Sigmoid colon (tissue), 6 donors: ENCODE measurements at regions not wholly inside any gene's neighbourhood (a gene's known extent, or its start where the extent isn't known, plus 50 kb on each side); places are given as distances from the start of the nearest gene placed in this dataset.

Experiments
- DNase-seq: peaks from one replicate; pipeline ENCODE4 v3.0.0-alpha.2; 2019
- H3K27ac ChIP-seq, 4 donors: fragments of 200-600 bp; sonication (generic); one replicate each; pipeline ENCODE4 v1.5.1; 2016 to 2019; ENCODE audit warnings: mild to moderate bottlenecking in 1 of 4
- H3K27me3 ChIP-seq, 3 donors: fragments of 200-600 bp; sonication (generic); one replicate each; pipeline ENCODE4 v1.5.1; 2019; ENCODE audit warnings: mild to moderate bottlenecking in 1 of 3
- H3K36me3 ChIP-seq, 4 donors: fragments of 200-600 bp; sonication (generic); one replicate each; pipeline ENCODE4 v1.5.1; 2016 to 2019
- H3K4me1 ChIP-seq, 4 donors: fragments of 200-600 bp; sonication (generic); one replicate each; pipeline ENCODE4 v1.5.1; 2017 to 2019
- H3K4me3 ChIP-seq, 4 donors: fragments of 200-600 bp; sonication (generic); one replicate each; pipeline ENCODE4 v1.5.1; 2017 to 2019; ENCODE audit warnings: mild to moderate bottlenecking in 2 of 4, moderate library complexity in 1 of 4
- H3K9me3 ChIP-seq, 4 donors: fragments of 200-600 bp in 3 of 4; sonication (generic) in 3 of 4; one replicate each; pipeline versions ENCODE4 v1.5.1 to v1.6.1; 2013 to 2019
- CTCF ChIP-seq, 4 experiments: fragments of 450-650 bp in 3 of 4; fragments of 200-600 bp in 1 of 4; IDR thresholded peaks; one replicate each; pipeline ENCODE4 v1.5.1; 2016 to 2019; ENCODE audit warnings: antibody characterized with exemption in 4 of 4, mild to moderate bottlenecking in 3 of 4, moderate library complexity in 2 of 4
- EP300 ChIP-seq, 4 donors: sonication (generic); formaldehyde crosslinking; IDR thresholded peaks; one replicate each; pipeline ENCODE4 v1.6.1; 2017; ENCODE audit warnings: antibody characterized with exemption in 4 of 4
- POLR2A ChIP-seq, 2 donors: fragments of 450-650 bp; IDR thresholded peaks; one replicate each; pipeline ENCODE4 v1.6.1; 2016; ENCODE audit warnings: antibody characterized with exemption in 2 of 2, mild to moderate bottlenecking in 2 of 2, moderate library complexity in 2 of 2
- POLR2AphosphoS5 ChIP-seq, 4 donors: sonication (generic); formaldehyde crosslinking; IDR thresholded peaks; one replicate each; pipeline ENCODE4 v1.6.1; 2017; ENCODE audit warnings: antibody characterized with exemption in 4 of 4
- WGBS, 2 donors: extraction: QIAGEN DNeasy Blood & Tissue Kit; methylation state at CpG; one replicate each; pipeline ENCODE4 v1.1.7; 2013; 5-methylcytosine and 5-hydroxymethylcytosine counted together
- intact Hi-C: fragments of 100-400 bp; cut with DNase I; formaldehyde crosslinking; loops from one replicate; pipeline ENCODE4 v1.15.1; 2023
- donor health status: healthy with polysubstance abuse.
- donor health status: healthy.

GRCh38 chr10:78512205-78512550 lies 478.5 kb downstream of the RPS24 start:
- no peak for DNase-seq
- H3K36me3 ChIP-seq, result no peaks in the 10 kb centered on the region
- WGBS, 2 donors, result 84 to 91% methylated on average over 3 of the region's 3 CpGs
- H3K4me1 ChIP-seq, result peaks cover 2 to 98% (median 89%) of the 10 kb centered on the region in 4 donors
- no peak overlapping the region for H3K4me3 ChIP-seq
- no peaks in the 10 kb centered on the region for H3K9me3 ChIP-seq
- H3K27me3 ChIP-seq, result no peaks in the 10 kb centered on the region
- peak overlapping the region; percentile 45 to 86 (median 82) for H3K27ac ChIP-seq
- TF ChIP-seq POLR2A (IDR thresholded peaks at IDR 0.05), result no peak
- TF ChIP-seq EP300 (IDR thresholded peaks at IDR 0.05), result no peak
- no peak for TF ChIP-seq CTCF (IDR thresholded peaks at IDR 0.05)
- TF ChIP-seq POLR2AphosphoS5 (IDR thresholded peaks at IDR 0.05), result no peak
- intact Hi-C loops, result loop anchor here (5.0 kb wide), 1 partner anchor 200 kb away; no protein-coding TSS in a partner anchor

- no peaks in the 10 kb centered on the region for H3K36me3 ChIP-seq
- no peak for DNase-seq
- no peak overlapping the region for H3K4me3 ChIP-seq
- no peaks in the 10 kb centered on the region for H3K9me3 ChIP-seq
- H3K27me3 ChIP-seq, result no peaks in the 10 kb centered on the region
- no peak for TF ChIP-seq POLR2A (IDR thresholded peaks at IDR 0.05)
- peak overlapping the region in 2 of 4 donors; percentile 85 to 86 for H3K27ac ChIP-seq
- H3K4me1 ChIP-seq, result peaks cover 0 to 91% (median 81%) of the 10 kb centered on the region in 4 donors
- WGBS, 2 donors, result 45 to 64% methylated on average over 2 of the region's 2 CpGs
- intact Hi-C loops, result loop anchor here (5.0 kb wide), 1 partner anchor 201 kb away; no protein-coding TSS in a partner anchor
Measured at GRCh38 chr10:78513330-78513729, 479.7 kb downstream of the RPS24 start.

GRCh38 chr10:78513986-78514385 lies 480.3 kb downstream of the RPS24 start:
- Histone ChIP-seq H3K27ac (peak overlapping the region in 2 of 4 donors; percentile 55 to 86), H3K4me1 (peaks cover 0 to 85% (median 75%) of the 10 kb centered on the region in 4 donors), H3K36me3 (no peaks in the 10 kb centered on the region), H3K4me3 (no peak overlapping the region), H3K27me3 (no peaks in the 10 kb centered on the region), H3K9me3 (no peaks in the 10 kb centered on the region)
- DNase-seq, result no peak
- 95% methylated on average over 3 of the region's 3 CpGs for WGBS, 2 donors
- intact Hi-C loops, result loop anchor here (5.0 kb wide), 1 partner anchor 202 kb away; no protein-coding TSS in a partner anchor
- TF ChIP-seq EP300 (IDR thresholded peaks at IDR 0.05), result no peak
- TF ChIP-seq POLR2A (IDR thresholded peaks at IDR 0.05), result no peak
- TF ChIP-seq CTCF (IDR thresholded peaks at IDR 0.05), result no peak
- TF ChIP-seq POLR2AphosphoS5 (IDR thresholded peaks at IDR 0.05), result no peak

- no peak overlapping the region for H3K4me3 ChIP-seq
- peaks cover 0 to 80% (median 70%) of the 10 kb centered on the region in 4 donors for H3K4me1 ChIP-seq
- no peaks in the 10 kb centered on the region for H3K36me3 ChIP-seq
- intact Hi-C loops, result loop anchor here (5.0 kb wide), 1 partner anchor 202 kb away; no protein-coding TSS in a partner anchor
- TF ChIP-seq CTCF (IDR thresholded peaks at IDR 0.05), result no peak
- no peak for TF ChIP-seq POLR2AphosphoS5 (IDR thresholded peaks at IDR 0.05)
- TF ChIP-seq EP300 (IDR thresholded peaks at IDR 0.05), result no peak
- no peak for TF ChIP-seq POLR2A (IDR thresholded peaks at IDR 0.05)
- no peaks in the 10 kb centered on the region for H3K9me3 ChIP-seq
- H3K27ac ChIP-seq, result peak overlapping the region; percentile 46 to 64 (median 56)
- no peaks in the 10 kb centered on the region for H3K27me3 ChIP-seq
- no peak for DNase-seq
- 88 to 89% methylated on average over 4 of the region's 4 CpGs for WGBS, 2 donors
Measured at GRCh38 chr10:78514459-78514858, 480.8 kb downstream of the RPS24 start.

GRCh38 chr10:78515038-78515872 lies 481.6 kb downstream of the RPS24 start:
- intact Hi-C loops, result no loop called here
- 84% methylated on average over 9 of the region's 9 CpGs for WGBS, 2 donors

More at GRCh38 chr10:78515038-78515872, 481.6 kb downstream of the RPS24 start:
- Histone ChIP-seq H3K9me3 (no peaks in the 10 kb centered on the region), H3K36me3 (no peaks in the 10 kb centered on the region), H3K4me1 (peaks cover 0 to 72% (median 62%) of the 10 kb centered on the region in 4 donors), H3K4me3 (no peak overlapping the region), H3K27me3 (no peaks in the 10 kb centered on the region), H3K27ac (peak overlapping the region; percentile 46 to 64 (median 56))
- TF ChIP-seq CTCF (IDR thresholded peaks at IDR 0.05) (no peak), POLR2A (IDR thresholded peaks at IDR 0.05) (no peak), EP300 (IDR thresholded peaks at IDR 0.05) (no peak), POLR2AphosphoS5 (IDR thresholded peaks at IDR 0.05) (no peak)
- no peak for DNase-seq
